HCT116 (cell line): ENCODE measurements at regions not wholly inside any gene's neighbourhood (a gene's known extent, or its start where the extent isn't known, plus 50 kb on each side); places are given as distances from the start of the nearest gene placed in this dataset.

Experiments
- ATAC-seq: fragments of 200-7000 bp; cut with Tn5 transposase; 2 replicates; pipeline ENCODE4 v1.9.1; 2020; ENCODE audit warnings: mild to moderate bottlenecking, moderate library complexity
- BruUV-seq: library from RNA; stranded (reverse); fragments of 400-500 nt; replicated peaks from 2 replicates; lab custom pipeline; 2021; lab: Mats Ljungman, UMichigan
- CTCF ChIA-PET: fragments of 300-600 bp; sonication (Branson Sonifier 250); formaldehyde crosslinking; loops from one replicate; lab custom pipeline; 2021; ENCODE audit warnings: antibody characterized with exemption; lab: Charles Lee
- POLR2A ChIA-PET: fragments of 300-600, 350-600 bp; sonication (Branson Sonifier 250); formaldehyde crosslinking; loops from one replicate; lab custom pipeline; 2021; ENCODE audit warnings: antibody characterized with exemption; lab: Charles Lee
- RAD21 ChIA-PET, 2 experiments: fragments of 300-600 bp; sonication (Branson Sonifier 250); formaldehyde crosslinking; loops; one replicate each; lab custom pipeline; 2023; ENCODE audit warnings: low total read pairs in 2 of 2; ENCODE audit not compliant: uncharacterized antibody in 2 of 2, unreplicated experiment in 2 of 2, low non-redundant PET in 1 of 2; lab: Charles Lee
- DNase-seq: peaks from one replicate; pipeline ENCODE4 v3.0.0-alpha.2; 2010; ENCODE audit warnings: low read depth, low spot score
- H2AFZ ChIP-seq: fragments of 200-600 bp; shearing (Covaris generic), sonication (generic); 2 replicates; pipeline ENCODE4 v1.6.1; 2017; ENCODE audit warnings: low read depth, mixed run types, mixed read lengths, antibody characterized with exemption, low read length; ENCODE audit not compliant: poor library complexity, severe bottlenecking
- H3K27ac ChIP-seq: 2 replicates; pipeline ENCODE4 v1.5.1; 2012; ENCODE audit warnings: low read depth, low read length
- H3K27me3 ChIP-seq: fragments of 200-600 bp; sonication (generic); 2 replicates; pipeline ENCODE4 v1.6.1; 2016; ENCODE audit warnings: mixed run types, low read length, mixed read lengths; ENCODE audit not compliant: insufficient read depth
- H3K36me3 ChIP-seq, 2 experiments: fragments of 200-500 bp in 1 of 2; fragments of 200-600 bp in 1 of 2; sonication (Bioruptor generic) in 1 of 2; sonication (generic) in 1 of 2; 2 replicates each; pipeline versions ENCODE4 v1.5.1 to v1.6.1; 2014 to 2016; ENCODE audit warnings: low read length in 2 of 2, inconsistent platforms in 1 of 2, mixed read lengths in 1 of 2, mixed run types in 1 of 2; ENCODE audit not compliant: insufficient read depth in 2 of 2, control insufficient read depth in 1 of 2
- H3K4me1 ChIP-seq, 2 experiments: fragments of 200-600 bp in 1 of 2; sonication (generic) in 1 of 2; 2 replicates each; pipeline versions ENCODE4 v1.5.1 to v1.6.1; 2012 to 2017; ENCODE audit warnings: low read length in 2 of 2, inconsistent platforms in 1 of 2, mild to moderate bottlenecking in 1 of 2, mixed read lengths in 1 of 2, mixed run types in 1 of 2, moderate library complexity in 1 of 2; ENCODE audit not compliant: insufficient read depth in 2 of 2, control insufficient read depth in 1 of 2
- H3K4me2 ChIP-seq: fragments of 200-600 bp; sonication (generic); 2 replicates; pipeline ENCODE4 v1.6.1; 2017; ENCODE audit warnings: mixed run types, low read length, mixed read lengths
- H3K4me3 ChIP-seq, 2 experiments: fragments of 200-600 bp in 1 of 2; sonication (generic) in 1 of 2; replicated peaks in 1 of 2; 2 replicates each; pipeline ENCODE4 v1.5.1; 2011 to 2016; ENCODE audit warnings: low read length in 2 of 2, control low read depth in 1 of 2, low read depth in 1 of 2, mild to moderate bottlenecking in 1 of 2, mixed read lengths in 1 of 2, mixed run types in 1 of 2
- H3K79me2 ChIP-seq: fragments of 200-600 bp; sonication (generic); 2 replicates; pipeline ENCODE4 v1.6.1; 2017; ENCODE audit warnings: mild to moderate bottlenecking, mixed run types, low read length, moderate library complexity, mixed read lengths; ENCODE audit not compliant: insufficient read depth
- H3K9ac ChIP-seq: fragments of 200-600 bp; sonication (generic); 2 replicates; pipeline ENCODE4 v1.6.1; 2016; ENCODE audit warnings: low read length, mixed read lengths
- H3K9me2 ChIP-seq: fragments of 200-600 bp; sonication (generic), shearing (Covaris generic); 2 replicates; pipeline ENCODE4 v1.6.1; 2017; ENCODE audit warnings: mixed run types, mild to moderate bottlenecking, moderate library complexity; ENCODE audit not compliant: insufficient read depth
- H3K9me3 ChIP-seq, 2 experiments: fragments of 200-500 bp in 1 of 2; fragments of 200-600 bp in 1 of 2; sonication (Bioruptor generic) in 1 of 2; sonication (generic) in 1 of 2; 2 replicates each; pipeline ENCODE4 v1.6.1; 2014 to 2017; ENCODE audit warnings: low read length in 2 of 2, mixed read lengths in 2 of 2, inconsistent platforms in 1 of 2, low read depth in 1 of 2, mild to moderate bottlenecking in 1 of 2, mixed run types in 1 of 2, moderate library complexity in 1 of 2; ENCODE audit not compliant: control insufficient read depth in 1 of 2, insufficient read depth in 1 of 2
- H4K20me1 ChIP-seq: fragments of 200-600 bp; sonication (generic), shearing (Covaris generic); 2 replicates; pipeline ENCODE4 v1.6.1; 2017; ENCODE audit warnings: mixed run types, mild to moderate bottlenecking, moderate library complexity; ENCODE audit not compliant: insufficient read depth
- ELF1 ChIP-seq: IDR thresholded peaks from 2 replicates; pipeline ENCODE4 v1.6.1; 2012; ENCODE audit warnings: low read depth, borderline replicate concordance
- EZH2 ChIP-seq: fragments of 200-600 bp; sonication (generic); IDR thresholded peaks from 2 replicates; pipeline ENCODE4 v1.6.1; 2017; ENCODE audit warnings: antibody characterized with exemption, mixed run types
- EZH2phosphoT487 ChIP-seq: fragments of 200-600 bp; IDR thresholded peaks from 2 replicates; pipeline ENCODE4 v1.6.1; 2018; ENCODE audit warnings: antibody characterized with exemption, borderline replicate concordance
- FOSL1 ChIP-seq: IDR thresholded peaks from 2 replicates; pipeline ENCODE4 v1.6.1; 2012; ENCODE audit warnings: low read depth
- JUND ChIP-seq: IDR thresholded peaks from 2 replicates; pipeline ENCODE4 v1.6.1; 2012
- POLR2A ChIP-seq: IDR thresholded peaks from 2 replicates; pipeline ENCODE4 v1.7.0; 2011; ENCODE audit warnings: borderline replicate concordance; ENCODE audit not compliant: insufficient read depth, insufficient read length; ENCODE audit errors: extremely low read depth
- POLR2AphosphoS5 ChIP-seq: IDR thresholded peaks from 2 replicates; pipeline ENCODE4 v1.6.1; 2011; ENCODE audit warnings: mild to moderate bottlenecking, low read depth, low read length, moderate library complexity
- RAD21 ChIP-seq: IDR thresholded peaks from 2 replicates; pipeline ENCODE4 v1.6.1; 2012; ENCODE audit warnings: low read depth, mild to moderate bottlenecking
- SIN3A ChIP-seq: IDR thresholded peaks from 2 replicates; pipeline ENCODE4 v1.6.1; 2012; ENCODE audit warnings: low read depth
- SP1 ChIP-seq: IDR thresholded peaks from 2 replicates; pipeline ENCODE4 v1.6.1; 2012; ENCODE audit warnings: low read depth
- SRF ChIP-seq: IDR thresholded peaks from 2 replicates; pipeline ENCODE4 v1.6.1; 2012; ENCODE audit warnings: low read depth
- TCF7L2 ChIP-seq: IDR thresholded peaks from 2 replicates; pipeline ENCODE4 v1.7.0; 2011; ENCODE audit warnings: borderline replicate concordance, inconsistent platforms; ENCODE audit not compliant: insufficient read depth, insufficient read length; ENCODE audit errors: extremely low read depth
- ZFX ChIP-seq: fragments of 450-650 bp; IDR thresholded peaks from 2 replicates; pipeline ENCODE4 v1.6.1; 2017
- intact Hi-C: fragments of 100-400 bp; cut with micrococcal nuclease; formaldehyde crosslinking; loops from 2 replicates; pipeline ENCODE4 v1.10.0; 2022
- TF ChIP-seq, protein P1 (sequence below): IDR thresholded peaks from 2 replicates; pipeline ENCODE4 v1.6.1; 2011; ENCODE audit warnings: mild to moderate bottlenecking, low read length, moderate library complexity; ENCODE audit not compliant: insufficient replicate concordance; ENCODE audit errors: extremely low read depth
- TF ChIP-seq, protein P2 (sequence below), 3 experiments: fragments of 200-600 bp in 1 of 3; sonication (generic) in 1 of 3; IDR thresholded peaks in 2 of 3; conservative IDR thresholded peaks in 1 of 3; 2 replicates each; pipeline ENCODE4 v1.5.1; 2012 to 2017; ENCODE audit warnings: low read depth in 2 of 3, low read length in 2 of 3, antibody characterized with exemption in 1 of 3, borderline replicate concordance in 1 of 3, control low read depth in 1 of 3, mild to moderate bottlenecking in 1 of 3, mixed read lengths in 1 of 3, mixed run types in 1 of 3, moderate library complexity in 1 of 3; ENCODE audit not compliant: insufficient read depth in 1 of 3
- TF ChIP-seq, protein P3 (sequence below): IDR thresholded peaks from 2 replicates; pipeline ENCODE4 v1.6.1; 2012; ENCODE audit warnings: low read depth
- TF ChIP-seq, protein P4 (sequence below): IDR thresholded peaks from 2 replicates; pipeline ENCODE4 v1.6.1; 2012
- TF ChIP-seq, protein P5 (sequence below): IDR thresholded peaks from 2 replicates; pipeline ENCODE4 v1.6.1; 2012

DNA sequence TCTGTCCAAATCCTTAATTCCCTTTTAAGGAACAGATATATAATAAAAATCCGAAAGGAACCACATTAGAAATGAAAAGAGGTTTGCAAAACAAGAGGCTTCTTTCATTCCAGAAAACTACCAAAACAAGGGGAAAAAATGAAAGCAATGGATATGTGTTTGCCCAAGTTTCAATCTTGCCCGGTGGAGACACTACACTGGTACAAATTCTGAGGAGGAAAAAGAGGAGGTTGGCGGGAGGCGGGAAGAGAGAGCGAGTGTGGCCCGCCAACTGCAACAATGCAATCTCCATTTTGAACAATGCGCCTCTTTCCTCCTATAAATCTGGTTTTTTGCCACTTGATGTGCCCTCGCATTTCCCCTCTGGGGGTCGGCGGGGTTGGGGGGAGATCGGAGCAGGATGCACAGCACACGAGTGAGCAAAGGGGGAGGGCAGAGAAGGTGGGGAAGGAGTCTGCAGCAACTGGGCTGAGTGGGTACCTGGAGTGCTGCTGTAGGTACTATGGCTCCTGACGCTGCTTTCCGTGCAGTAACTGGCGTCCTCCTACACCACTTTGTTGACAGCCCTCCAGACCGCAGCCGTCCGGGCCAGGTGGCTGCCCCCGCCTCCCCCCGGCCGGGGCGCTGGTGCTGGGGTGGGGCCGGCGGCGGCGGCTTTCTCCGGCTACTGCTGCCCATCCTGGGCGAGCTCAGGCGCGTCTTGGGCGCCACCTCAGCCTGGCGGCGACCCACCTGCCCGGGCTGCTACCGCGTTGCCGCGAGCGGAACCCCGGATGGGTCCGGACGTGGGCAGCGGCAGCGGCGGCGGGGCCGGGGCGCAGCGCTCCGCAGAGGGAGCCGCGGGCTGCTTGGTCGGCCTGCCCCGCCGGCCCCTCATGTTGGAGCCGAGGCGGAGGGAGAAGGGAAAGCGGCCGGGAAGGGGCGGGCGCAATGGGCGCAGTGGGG is 93.8 kb upstream of the PLEKHM1 start:
- Histone ChIP-seq H3K36me3 (peaks cover 0 to 4% of the 10 kb centered on the region in 2 experiments; a peak in 1 of 4 replicates), H3K4me2 (peak overlapping the region; percentile 78), H3K79me2 (peaks cover 52% of the 10 kb centered on the region), H3K27ac (peak overlapping the region; percentile 90), H4K20me1 (peaks cover 3% of the 10 kb centered on the region; the same call in 1 of the 2 replicates), H3K9ac (peak overlapping the region; percentile 73), H3K9me3 (no peaks in the 10 kb centered on the region), H3K4me1 (peaks cover 10 to 24% of the 10 kb centered on the region in 2 experiments; a peak in 3 of 4 replicates), H3K27me3 (no peaks in the 10 kb centered on the region), H3K9me2 (no peaks in the 10 kb centered on the region), H3K4me3 (peak overlapping the region; percentile 54 to 66), H2AFZ (peak overlapping the region; percentile 42)
- intact Hi-C loops, result loop anchor here (2.0 kb wide), 1 partner anchor 156 kb away; no protein-coding TSS in a partner anchor
- ATAC-seq (peak; percentile 71), DNase-seq (peak; percentile 39)
- ChIA-PET RAD21 (interaction anchor here in 1 of 2 experiments (0.7 kb wide), 1 partner anchor 159 kb away, joined by 3 read pairs; no protein-coding TSS in a partner anchor), POLR2A (no interaction called here), CTCF (no interaction called here)
- BruUV-seq, result no TSS peak
- TF ChIP-seq SP1 (no peak), ZFX (peak; percentile 83), SIN3A (no peak), SRF (no peak), FOSL1 (no peak), POLR2A (peak; percentile 67), RAD21 (no peak), JUND (no peak), EZH2 (no peak), ELF1 (no peak), POLR2AphosphoS5 (peak; percentile 56; the same call in 1 of the 2 replicates), EZH2phosphoT487 (no peak), TCF7L2 (peak; percentile 29)
- TF ChIP-seq, protein P1, sequence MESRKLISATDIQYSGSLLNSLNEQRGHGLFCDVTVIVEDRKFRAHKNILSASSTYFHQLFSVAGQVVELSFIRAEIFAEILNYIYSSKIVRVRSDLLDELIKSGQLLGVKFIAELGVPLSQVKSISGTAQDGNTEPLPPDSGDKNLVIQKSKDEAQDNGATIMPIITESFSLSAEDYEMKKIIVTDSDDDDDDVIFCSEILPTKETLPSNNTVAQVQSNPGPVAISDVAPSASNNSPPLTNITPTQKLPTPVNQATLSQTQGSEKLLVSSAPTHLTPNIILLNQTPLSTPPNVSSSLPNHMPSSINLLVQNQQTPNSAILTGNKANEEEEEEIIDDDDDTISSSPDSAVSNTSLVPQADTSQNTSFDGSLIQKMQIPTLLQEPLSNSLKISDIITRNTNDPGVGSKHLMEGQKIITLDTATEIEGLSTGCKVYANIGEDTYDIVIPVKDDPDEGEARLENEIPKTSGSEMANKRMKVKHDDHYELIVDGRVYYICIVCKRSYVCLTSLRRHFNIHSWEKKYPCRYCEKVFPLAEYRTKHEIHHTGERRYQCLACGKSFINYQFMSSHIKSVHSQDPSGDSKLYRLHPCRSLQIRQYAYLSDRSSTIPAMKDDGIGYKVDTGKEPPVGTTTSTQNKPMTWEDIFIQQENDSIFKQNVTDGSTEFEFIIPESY, result no peak
- TF ChIP-seq, protein P2, sequence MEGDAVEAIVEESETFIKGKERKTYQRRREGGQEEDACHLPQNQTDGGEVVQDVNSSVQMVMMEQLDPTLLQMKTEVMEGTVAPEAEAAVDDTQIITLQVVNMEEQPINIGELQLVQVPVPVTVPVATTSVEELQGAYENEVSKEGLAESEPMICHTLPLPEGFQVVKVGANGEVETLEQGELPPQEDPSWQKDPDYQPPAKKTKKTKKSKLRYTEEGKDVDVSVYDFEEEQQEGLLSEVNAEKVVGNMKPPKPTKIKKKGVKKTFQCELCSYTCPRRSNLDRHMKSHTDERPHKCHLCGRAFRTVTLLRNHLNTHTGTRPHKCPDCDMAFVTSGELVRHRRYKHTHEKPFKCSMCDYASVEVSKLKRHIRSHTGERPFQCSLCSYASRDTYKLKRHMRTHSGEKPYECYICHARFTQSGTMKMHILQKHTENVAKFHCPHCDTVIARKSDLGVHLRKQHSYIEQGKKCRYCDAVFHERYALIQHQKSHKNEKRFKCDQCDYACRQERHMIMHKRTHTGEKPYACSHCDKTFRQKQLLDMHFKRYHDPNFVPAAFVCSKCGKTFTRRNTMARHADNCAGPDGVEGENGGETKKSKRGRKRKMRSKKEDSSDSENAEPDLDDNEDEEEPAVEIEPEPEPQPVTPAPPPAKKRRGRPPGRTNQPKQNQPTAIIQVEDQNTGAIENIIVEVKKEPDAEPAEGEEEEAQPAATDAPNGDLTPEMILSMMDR (IDR thresholded peaks at IDR 0.05 in 2 of 3, conservative IDR thresholded peaks at IDR 0.05 in 1 of 3; ENCODE audit: borderline replicate concordance in 1 of 3, insufficient read depth in 1 of 3, low read depth in 2 of 3, low read length in 2 of 3), result no peak
- TF ChIP-seq, protein P3, sequence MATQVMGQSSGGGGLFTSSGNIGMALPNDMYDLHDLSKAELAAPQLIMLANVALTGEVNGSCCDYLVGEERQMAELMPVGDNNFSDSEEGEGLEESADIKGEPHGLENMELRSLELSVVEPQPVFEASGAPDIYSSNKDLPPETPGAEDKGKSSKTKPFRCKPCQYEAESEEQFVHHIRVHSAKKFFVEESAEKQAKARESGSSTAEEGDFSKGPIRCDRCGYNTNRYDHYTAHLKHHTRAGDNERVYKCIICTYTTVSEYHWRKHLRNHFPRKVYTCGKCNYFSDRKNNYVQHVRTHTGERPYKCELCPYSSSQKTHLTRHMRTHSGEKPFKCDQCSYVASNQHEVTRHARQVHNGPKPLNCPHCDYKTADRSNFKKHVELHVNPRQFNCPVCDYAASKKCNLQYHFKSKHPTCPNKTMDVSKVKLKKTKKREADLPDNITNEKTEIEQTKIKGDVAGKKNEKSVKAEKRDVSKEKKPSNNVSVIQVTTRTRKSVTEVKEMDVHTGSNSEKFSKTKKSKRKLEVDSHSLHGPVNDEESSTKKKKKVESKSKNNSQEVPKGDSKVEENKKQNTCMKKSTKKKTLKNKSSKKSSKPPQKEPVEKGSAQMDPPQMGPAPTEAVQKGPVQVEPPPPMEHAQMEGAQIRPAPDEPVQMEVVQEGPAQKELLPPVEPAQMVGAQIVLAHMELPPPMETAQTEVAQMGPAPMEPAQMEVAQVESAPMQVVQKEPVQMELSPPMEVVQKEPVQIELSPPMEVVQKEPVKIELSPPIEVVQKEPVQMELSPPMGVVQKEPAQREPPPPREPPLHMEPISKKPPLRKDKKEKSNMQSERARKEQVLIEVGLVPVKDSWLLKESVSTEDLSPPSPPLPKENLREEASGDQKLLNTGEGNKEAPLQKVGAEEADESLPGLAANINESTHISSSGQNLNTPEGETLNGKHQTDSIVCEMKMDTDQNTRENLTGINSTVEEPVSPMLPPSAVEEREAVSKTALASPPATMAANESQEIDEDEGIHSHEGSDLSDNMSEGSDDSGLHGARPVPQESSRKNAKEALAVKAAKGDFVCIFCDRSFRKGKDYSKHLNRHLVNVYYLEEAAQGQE, result no peak
- TF ChIP-seq, protein P4, sequence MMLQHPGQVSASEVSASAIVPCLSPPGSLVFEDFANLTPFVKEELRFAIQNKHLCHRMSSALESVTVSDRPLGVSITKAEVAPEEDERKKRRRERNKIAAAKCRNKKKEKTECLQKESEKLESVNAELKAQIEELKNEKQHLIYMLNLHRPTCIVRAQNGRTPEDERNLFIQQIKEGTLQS, result no peak
- TF ChIP-seq, protein P5, sequence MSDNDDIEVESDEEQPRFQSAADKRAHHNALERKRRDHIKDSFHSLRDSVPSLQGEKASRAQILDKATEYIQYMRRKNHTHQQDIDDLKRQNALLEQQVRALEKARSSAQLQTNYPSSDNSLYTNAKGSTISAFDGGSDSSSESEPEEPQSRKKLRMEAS, result no peak; the same call in 1 of the 2 replicates
